Kasumi-1 (cell line): ENCODE measurements at regions not wholly inside any gene's neighbourhood (a gene's known extent, or its start where the extent isn't known, plus 50 kb on each side); places are given as distances from the start of the nearest gene placed in this dataset.
"Not testable (repeated sequence)": the region's sequence is repeated elsewhere in the genome, so short reads cannot be mapped to it uniquely, and the experiment has no call there.

Experiments
- DNase-seq, 2 experiments: peaks; one replicate each; lab custom pipeline; 2025; lab: John Stamatoyannopoulos, UW

DNA sequence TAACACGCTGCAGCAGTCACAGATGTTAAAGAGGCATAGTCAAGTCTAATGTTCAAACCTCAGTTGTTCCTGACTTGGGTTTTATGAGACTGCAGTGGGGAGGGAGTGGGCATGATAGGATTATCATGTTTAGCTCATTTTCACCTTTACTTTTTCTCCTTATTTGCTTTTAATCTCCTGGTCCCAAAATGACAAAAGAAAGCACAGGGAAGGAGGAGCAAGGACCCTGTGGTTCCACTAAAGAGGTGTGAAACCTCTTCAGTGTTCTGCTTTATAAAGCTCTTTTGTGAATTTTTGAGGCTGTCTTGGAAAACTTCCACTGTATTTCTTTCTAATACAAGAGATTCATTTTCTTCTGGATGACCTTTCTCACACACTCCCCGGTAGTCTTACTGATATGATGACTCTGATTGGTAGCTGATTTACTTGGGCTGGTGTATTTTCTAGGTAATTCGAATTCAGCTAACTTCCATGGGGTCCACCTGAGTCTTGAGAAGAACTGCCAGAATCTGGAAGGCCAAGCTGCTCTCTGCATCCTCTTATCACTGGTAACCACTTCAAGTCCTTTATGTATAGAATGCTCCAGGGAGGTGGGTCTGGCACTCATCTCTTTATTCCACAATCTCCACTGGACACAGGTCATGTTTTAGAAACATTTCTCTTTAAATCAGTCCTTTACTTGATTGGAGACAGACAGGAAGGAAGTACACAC, 1364.4 kb upstream of the CDH9 start:
- no peak for DNase-seq

DNA sequence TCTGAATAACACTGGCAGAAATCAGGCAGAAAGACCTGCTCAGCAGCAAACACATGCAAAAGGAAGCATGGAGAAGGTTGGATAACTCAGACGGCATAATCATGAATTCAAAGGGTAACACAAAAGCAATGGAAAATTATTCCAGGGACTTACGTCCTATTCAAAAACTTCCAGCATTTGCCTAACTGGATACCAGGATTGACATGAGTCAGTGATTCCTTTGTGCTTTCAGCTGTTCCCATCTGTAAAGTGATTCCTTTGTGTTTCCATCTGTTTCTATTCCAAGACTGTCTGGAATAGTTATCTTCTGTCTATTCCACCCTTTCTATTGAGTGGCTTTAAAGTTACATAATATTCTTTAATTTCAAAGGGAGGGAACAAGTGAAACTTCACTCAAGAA, 1361.7 kb upstream of the CDH9 start:
- no peak for DNase-seq

DNA sequence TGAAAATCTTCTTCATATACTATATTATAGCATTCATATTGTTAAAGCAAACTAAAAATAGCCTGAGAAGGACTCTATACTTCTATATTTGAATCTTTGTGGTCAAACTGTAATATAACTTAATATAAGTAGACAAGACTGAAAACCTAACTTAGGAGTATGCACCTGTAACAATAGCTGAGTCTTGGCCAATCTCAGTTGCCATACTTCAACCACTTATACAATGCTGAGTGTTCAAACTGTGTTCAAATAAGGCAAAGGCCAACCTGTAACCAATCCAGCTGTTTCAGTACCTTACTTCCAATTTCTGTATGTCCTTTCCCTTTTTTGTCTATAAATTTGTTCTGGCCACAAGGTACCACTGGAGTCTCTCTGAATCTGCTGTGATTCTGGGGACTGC, 1360.8 kb upstream of the CDH9 start:
- DNase-seq = no peak

DNA sequence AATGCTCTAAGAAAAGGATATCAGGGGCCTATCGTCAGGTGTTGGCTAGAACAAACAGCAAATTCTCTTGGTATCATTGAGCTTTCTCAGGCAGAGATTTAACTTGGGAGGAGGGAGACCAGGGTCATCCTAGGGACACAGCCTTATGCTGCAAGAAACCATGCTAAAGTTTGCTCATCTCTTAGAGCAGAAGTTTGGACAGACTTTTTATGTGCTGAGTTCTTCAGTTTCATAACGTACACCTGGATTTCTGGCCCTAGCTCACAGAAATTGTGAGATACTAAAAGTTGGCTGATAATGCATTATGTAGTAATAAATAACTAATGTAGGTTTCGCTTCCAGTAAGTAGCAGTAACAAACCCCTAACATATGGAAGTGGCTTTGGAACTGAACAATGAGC, 1359.8 kb upstream of the CDH9 start:
- DNase-seq = no peak

DNA sequence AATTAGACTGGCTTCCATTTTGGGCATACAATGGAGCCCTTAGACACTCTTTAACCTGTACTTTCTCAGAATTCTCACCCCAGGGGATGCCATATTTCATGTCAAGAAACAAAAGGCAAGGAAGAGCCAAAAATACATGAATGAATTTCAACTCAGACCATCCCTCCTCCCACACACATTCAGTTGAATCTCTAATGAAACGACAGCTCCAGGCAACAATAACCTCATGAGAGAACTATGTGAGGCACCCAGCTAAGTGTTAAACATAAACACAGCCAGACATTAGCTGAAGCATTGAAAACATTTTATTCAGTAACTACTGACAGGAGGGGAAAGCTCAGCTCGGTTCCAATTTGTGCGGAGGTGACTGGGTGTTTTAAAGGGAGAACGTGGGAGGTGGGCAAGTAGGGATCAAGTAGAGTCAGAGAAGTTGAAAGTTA, 1359.1 kb upstream of the CDH9 start:
- no peak for DNase-seq

DNA sequence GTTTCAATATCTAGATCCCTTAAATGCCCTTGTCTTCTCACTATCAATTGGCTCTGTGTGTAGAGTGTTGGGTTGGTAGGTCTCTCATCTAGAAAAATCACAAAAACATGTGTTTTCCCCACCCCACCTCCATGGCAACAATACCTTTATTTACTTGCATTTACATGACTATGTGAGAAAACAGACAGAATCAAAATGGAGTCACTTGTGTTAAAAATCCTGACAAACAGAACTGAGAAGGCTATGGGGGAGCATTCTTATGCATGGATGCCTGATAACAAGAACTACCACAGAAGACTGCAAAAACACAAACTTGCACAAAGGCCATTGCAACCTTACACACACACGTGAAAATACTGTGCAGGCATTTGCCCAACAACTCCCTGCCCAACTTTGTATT, 1352.9 kb upstream of the CDH9 start:
- no peak for DNase-seq

DNA sequence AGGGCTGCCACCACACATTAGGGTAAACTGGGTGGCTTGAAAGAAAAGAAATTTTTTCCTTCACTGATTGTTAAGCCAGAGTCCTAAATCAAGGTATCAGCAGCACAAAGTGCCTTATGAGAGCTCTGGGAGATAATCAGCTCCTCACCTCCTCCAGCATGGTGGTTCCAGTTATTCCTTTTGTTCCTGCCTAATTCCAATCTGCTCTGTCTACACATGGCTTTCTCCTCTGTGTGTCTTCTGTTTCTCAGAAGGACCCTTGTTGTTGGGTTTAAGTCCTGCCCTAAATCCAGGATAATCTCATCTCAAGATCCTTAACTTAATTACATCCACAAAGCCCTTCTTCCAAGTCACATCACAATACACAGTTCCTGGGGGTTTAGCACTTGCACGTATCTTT, 1352.0 kb upstream of the CDH9 start:
- no peak for DNase-seq

DNA sequence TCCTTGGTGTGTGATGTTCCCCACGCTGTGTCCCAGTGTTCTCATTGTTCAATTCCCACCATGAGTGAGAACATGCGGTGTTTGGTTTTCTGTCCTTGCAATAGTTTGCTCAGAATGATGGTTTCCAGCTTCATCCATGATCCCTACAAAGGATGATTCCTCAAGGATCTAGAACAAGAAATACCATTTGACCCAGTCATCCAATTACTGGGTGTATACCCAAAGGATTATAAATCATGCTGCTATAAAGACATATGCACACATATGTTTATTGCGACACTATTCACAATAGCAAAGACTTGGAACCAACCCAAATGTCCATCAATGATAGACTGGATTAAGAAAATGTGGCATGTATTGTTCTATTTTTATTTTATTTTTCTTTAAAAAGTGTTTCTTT, 1351.3 kb upstream of the CDH9 start:
- not testable (repeated sequence) for DNase-seq

DNA sequence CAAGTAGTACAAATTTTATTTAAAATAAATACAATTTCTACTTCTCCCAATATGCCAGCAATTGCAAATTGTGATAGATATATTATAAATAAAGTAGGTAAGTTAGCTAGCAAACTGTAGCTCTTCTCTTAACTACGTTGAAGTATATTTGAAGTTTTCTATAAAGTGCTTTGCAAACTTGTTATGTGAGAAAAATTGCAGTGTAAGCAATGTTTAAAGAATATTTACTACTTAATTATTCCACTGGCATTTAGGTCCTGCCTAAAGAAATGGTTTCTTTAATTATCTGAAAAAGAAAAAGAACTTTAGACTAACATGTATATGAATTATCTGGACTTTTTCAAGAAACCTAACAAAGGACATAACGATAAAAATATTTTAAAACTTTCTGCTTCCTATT, 1350.0 kb upstream of the CDH9 start:
- DNase-seq = no peak

DNA sequence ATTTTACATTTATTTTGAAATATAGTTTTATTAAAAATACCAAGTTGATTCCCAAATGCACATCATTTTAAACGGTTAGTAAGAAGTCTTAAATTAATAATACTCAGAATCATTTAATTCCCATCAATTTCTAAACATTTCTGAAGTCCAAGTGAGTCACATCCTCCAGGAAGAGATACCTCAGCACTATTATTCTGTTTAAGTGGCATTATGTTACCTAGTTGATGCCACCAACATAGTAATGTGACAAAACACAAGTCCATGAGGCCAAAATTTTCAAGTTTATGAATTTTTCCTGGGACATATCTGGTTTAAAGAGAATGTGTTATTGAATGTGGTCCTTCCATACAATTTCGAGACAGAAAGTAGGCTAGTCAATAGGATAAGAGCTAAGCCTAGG, 1348.3 kb upstream of the CDH9 start:
- no peak for DNase-seq

DNA sequence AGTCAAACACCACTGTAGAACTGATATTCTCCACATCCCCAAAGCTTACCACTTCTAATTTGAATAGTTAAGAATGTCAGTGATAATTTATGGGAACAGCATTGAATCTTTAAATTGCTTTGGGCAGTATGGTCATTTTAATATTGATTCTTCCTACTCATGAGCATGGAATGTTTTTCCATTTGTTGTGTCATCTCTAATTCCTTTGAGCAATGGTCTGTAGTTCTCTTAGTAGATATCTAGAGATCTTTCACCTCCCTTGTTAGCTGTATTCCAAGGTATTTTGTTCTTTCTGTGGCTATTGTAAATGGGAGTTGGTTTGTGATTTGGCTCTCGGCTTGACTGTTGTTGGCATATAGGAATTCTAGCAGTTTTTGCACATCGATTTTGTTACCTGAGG, 1341.8 kb upstream of the CDH9 start:
- DNase-seq = no peak

DNA sequence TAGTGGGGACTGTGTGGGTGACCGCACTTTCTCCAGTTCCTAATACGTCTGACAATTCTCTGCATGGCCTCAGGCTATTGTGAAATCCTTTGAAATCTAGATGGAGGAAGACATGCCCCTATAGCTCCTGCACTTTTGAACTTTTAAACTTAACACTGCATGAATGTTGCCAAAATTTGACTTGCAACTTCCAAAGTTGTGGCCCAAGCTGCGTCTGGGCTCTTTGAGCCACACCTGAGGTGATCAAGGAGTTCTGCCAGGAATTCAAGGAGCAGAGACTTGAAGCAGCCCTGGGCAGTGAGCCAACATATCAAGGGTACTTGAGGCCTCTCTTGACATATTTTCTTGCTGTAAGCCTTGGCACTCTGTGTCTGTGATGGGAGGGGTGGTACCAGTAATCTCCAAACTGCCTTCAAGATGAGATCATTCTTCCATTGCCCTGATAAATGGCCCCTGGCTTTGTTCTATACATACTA, 1336.1 kb upstream of the CDH9 start:
- no peak for DNase-seq

DNA sequence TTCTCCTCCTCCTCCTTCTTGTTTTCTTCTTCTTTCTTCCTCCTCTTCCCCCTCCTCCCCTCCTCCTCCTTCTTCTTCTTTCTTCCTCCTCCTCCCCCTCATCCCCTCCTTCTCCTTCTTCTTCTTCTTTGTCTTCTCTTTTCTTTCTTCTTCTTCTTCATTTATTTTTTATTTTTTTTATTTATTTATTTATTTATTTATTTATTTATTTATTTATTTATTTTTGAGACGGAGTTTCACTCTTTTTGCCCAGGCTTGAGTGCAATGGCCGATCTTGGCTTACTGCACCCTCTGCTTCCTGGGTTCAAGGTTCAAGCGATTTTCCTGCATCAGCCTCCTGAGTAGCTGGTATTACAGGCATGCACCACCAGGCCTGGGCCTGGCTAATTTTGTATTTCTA, 1332.5 kb upstream of the CDH9 start:
- DNase-seq = no peak

DNA sequence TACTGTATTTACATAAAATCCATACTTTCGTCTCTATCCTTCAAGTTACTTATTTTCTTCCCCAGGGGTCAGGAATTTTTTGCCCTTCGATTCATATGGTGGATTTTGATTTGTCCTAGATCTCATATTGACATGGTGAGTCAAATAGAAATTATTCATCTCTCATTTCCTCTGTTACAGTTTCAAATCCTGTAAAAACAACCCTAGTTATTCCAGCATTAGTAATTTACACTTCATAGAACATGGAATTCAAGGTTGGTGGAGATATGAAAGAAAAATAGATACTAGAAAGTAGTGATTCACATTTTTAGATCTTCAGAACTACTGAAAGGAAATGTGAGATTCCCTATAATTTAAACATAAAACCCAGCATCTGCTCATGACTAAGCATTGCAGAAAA, 1331.0 kb upstream of the CDH9 start:
- DNase-seq = no peak

DNA sequence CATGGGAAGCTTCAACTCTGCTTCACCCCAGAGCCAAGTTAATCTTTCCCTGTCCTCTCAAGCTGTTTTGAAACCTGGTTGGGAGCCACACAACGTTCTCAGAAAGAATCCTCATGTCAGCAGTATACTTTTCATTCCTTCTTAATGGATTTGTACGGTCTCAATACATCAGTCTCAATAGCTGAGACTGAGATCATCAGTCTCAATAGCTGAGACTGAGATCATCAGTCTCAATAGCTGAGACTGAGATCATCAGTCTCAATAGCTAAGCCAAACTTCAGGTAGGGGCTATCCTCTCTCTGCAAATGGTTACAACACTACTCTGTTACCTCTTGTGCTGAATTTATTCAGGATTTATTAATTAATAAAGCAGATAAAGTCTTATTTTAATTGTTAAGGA, 1317.4 kb upstream of the CDH9 start:
- DNase-seq = no peak

DNA sequence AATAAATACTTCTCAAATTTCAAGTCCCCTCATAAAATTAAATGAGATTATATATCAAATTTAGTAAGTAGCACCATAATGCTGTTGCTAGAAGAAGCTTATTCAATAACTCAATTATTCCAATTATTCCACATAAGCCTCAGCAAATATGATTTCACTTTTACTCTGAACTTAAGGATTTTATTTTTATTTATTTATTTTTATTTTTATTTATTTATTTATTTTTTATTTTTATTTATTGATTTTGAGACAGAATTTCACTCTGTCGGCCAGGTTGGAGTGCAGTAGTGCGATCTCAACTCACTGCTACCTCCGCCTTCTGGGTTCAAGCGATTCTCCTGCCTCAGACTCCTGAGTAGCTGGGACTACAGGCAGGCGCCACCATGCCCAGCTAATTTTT, 1308.3 kb upstream of the CDH9 start:
- no peak for DNase-seq

DNA sequence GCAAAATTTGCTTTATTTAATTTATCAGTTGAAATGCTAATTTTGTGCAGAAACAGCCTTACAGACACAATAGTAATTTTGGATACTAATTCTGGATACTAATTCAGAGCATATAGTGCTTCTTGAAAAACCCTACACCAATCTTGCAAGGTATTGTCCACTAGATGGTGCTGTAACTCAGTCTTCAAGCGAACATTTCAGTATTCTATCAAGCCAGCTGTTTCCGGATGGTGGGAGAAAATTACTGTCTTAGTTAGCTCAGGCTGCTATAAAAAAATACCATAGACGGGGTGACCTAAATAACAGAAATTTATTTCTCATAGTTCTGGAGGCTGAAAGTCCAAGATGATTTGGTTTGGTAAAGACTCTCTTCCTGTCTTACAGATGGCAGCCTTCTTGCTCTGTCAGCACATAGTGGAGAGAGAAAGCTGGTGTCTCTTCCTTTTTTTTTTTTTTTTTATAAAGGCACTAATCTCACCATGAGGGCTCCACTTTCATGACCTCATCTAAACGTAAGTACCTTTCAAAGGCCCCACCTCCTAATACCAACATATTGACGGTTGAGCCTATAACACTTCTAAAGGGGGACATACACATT, 1306.5 kb upstream of the CDH9 start:
- peak; percentile 80 to 87 for DNase-seq

DNA sequence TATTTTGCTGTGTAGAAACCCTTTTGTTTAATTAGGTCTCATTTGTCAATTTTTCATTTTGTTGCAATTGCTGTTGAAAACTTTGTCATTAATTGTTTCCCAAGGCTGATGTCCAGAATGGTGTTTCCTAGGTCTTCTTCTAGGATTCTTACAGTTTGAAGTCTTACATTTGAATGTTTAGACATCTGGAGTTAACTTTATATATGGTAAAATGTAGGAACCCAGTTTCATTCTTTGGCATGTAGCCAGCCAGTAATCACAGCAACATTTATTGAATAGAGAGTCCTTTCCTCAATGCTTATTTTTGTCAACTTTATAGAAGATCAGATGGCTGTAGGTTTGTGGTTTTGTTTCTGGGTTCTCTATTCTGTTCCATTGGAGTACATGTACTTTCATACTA, 1290.8 kb upstream of the CDH9 start:
- no peak for DNase-seq

DNA sequence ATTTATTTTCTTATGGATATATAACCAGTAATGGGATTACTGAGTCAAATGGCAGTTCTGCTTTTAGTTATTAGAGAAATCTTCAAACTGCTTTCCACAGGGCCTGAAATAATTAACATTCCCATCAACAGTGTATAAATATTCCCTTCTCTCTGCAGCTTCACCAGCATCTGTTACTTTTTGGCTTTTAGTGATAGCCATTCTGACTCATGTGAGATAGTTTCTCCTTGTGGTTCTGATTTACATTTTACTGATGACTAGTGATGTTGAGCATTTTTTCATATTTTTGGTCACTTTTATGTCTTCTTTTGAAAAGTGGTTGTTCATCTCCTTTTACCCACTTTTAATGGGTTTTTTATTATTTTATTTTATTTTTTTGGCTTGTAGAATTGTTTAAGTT, 1290.3 kb upstream of the CDH9 start:
- no peak for DNase-seq

DNA sequence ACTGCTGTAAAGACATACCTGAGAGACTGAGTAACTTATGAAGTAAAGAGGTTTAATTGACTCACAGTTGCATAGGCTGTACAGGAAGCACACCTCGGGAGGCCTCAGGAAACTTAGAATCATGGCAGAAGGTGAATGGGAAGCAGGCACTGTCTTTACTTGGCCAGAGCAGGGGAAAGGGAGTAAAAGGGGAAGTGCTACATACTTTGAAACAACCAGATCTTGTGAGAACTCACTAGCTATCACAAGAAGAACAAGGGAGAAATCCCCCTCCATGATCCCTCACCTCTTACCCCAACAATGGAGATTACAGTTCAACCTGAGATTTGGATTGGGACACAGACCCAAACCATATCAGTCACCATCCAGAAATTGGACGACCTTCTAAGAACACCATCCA, 1285.8 kb upstream of the CDH9 start:
- peak; percentile 41 to 47 for DNase-seq

DNA sequence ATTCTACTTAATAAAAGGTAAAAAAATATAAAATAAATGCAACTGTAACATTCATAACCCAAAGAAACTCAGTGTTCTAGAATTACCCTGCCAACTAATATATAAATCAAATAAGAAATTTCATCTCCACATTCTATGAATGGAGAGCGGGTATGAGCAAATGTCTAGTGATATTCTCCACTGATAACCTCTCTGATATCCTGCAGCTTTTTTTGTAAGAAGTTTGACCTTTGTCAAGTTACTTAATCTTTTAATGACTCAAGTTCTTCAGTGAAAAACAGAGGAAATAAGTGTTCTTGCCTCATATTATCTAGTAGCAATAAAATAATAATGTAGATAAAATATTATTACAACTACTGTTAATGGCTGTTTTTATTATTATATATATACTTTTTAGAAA, 1275.6 kb upstream of the CDH9 start:
- no peak for DNase-seq

DNA sequence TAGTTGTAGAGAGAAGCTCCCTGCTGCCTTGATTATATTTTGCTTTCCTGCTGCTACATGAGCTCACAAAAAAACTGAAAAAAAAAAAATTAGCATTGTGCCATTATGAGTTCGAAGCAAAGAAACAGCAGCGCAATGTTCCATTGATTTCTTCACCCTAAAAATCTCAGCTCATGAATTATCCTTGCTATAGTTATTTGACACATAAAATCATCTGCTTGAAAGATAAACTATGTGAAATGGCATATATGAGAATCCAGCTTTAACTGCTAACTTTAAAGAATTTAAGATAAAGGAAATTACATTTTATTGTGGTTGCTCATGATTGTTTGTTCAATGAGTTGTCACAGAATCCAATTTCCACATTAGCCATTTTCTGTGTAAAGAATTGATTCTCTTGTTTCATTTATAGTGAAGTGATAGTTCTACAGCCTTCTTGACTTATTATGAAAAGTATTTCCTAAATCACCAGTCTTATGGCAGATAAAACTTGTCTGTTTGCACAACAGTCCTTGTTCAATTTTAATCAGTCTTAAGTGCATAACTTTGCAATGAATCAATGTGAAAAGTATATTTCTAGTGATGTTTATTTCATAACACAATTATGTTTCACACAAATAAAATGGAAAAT, 1275.0 kb upstream of the CDH9 start:
- no peak for DNase-seq

DNA sequence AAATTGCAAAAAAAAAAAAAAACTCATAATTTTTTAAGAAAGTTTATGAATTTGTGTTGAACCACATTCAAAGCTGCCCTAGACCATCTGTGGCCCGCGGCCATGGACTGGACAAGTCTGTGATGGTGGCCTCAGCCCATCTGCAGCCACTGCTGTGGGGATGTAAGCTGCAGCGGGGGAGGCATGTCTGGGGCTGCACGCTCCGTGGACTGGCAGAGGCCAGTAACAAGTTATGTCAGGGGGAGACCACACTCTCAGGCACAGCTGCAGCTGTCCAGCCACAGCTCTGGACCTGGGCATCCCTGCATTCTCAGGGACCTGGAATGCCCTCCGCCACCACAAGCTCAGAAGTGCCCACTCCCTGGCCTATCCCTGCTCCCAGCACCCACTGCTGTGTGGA, 1272.3 kb upstream of the CDH9 start:
- DNase-seq = no peak

DNA sequence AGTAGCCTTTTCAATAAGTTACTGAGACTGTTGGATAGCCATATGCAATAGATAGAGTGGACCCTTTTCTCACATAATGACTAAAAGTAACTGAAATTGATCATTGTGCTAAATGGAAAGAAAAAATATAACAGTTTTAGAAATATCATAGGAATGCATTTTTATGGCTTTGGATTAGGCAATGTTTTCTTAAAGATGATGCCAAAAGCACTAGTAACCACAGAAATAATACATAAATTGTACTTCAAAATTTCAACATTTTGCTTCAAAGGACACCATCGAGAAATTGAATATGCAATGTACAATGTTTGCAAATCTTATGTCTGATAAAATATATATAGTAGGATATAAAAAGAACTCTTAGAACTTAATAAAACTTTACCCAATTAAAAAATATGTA, 1267.5 kb upstream of the CDH9 start:
- DNase-seq = no peak
